ENCODE measurements at regions not wholly inside any gene's neighbourhood (a gene's known extent, or its start where the extent isn't known, plus 50 kb on each side); places are given as distances from the start of the nearest gene placed in this dataset.

- 69 to 84% methylated on average over 2 of the region's 2 CpGs for WGBS, 2 donors
- intact Hi-C loops (cut with DNase I) = no loop called here
- Histone ChIP-seq H3K9me3 (no peaks in the 10 kb centered on the region), H3K36me3 (replicated peaks in 1 of 2; ENCODE audit: insufficient read depth in 1 of 2, low read depth in 2 of 2) (no peaks in the 10 kb centered on the region), H3K27me3 (no peaks in the 10 kb centered on the region), H3K4me1 (no peaks in the 10 kb centered on the region), H3K4me3 (no peak overlapping the region), H3K27ac (no peak overlapping the region)
- DNase-seq = no peak
- ATAC-seq = no peak
- TF ChIP-seq POLR2A (IDR thresholded peaks at IDR 0.05) (no peak), CTCF (IDR thresholded peaks at IDR 0.05) (no peak)
Observed at GRCh38 chr12:65748332-65748731, 76.0 kb upstream of the HMGA2 start.

GRCh38 chr12:65754290-65754689, 70.0 kb upstream of the HMGA2 start:
- ATAC-seq = no peak
- H3K4me1 ChIP-seq = no peaks in the 10 kb centered on the region
- WGBS, 2 donors = 52 to 66% methylated on average over 2 of the region's 2 CpGs
- H3K36me3 ChIP-seq (replicated peaks in 1 of 2; ENCODE audit: insufficient read depth in 1 of 2, low read depth in 2 of 2) = no peaks in the 10 kb centered on the region
- DNase-seq = no peak
- intact Hi-C loops (cut with DNase I) = no loop called here
- no peaks in the 10 kb centered on the region for H3K9me3 ChIP-seq
- H3K27ac ChIP-seq = no peak overlapping the region
- no peak overlapping the region for H3K4me3 ChIP-seq
- TF ChIP-seq CTCF (IDR thresholded peaks at IDR 0.05) = no peak
- TF ChIP-seq POLR2A (IDR thresholded peaks at IDR 0.05) = no peak
- H3K27me3 ChIP-seq = no peaks in the 10 kb centered on the region

GRCh38 chr12:65754744-65755595, 69.3 kb upstream of the HMGA2 start:
- H3K27me3 ChIP-seq = no peaks in the 10 kb centered on the region
- intact Hi-C loops (cut with DNase I) = no loop called here
- DNase-seq (no peak), ATAC-seq (no peak)
- WGBS, 2 donors = 29 to 34% methylated on average over 6 to 8 of the region's 8 CpGs
- no peaks in the 10 kb centered on the region for H3K36me3 ChIP-seq (replicated peaks in 1 of 2; ENCODE audit: insufficient read depth in 1 of 2, low read depth in 2 of 2)
- H3K4me3 ChIP-seq = no peak overlapping the region
- no peak overlapping the region for H3K27ac ChIP-seq
- TF ChIP-seq POLR2A (IDR thresholded peaks at IDR 0.05) (no peak), CTCF (IDR thresholded peaks at IDR 0.05) (no peak)
- H3K4me1 ChIP-seq = no peaks in the 10 kb centered on the region
- no peaks in the 10 kb centered on the region for H3K9me3 ChIP-seq

- WGBS, 2 donors = 40 to 54% methylated on average over 4 of the region's 4 CpGs
- no peak for DNase-seq
- ATAC-seq = no peak
- Histone ChIP-seq H3K36me3 (replicated peaks in 1 of 2; ENCODE audit: insufficient read depth in 1 of 2, low read depth in 2 of 2) (no peaks in the 10 kb centered on the region), H3K27ac (no peak overlapping the region), H3K27me3 (no peaks in the 10 kb centered on the region), H3K4me3 (no peak overlapping the region), H3K4me1 (no peaks in the 10 kb centered on the region), H3K9me3 (no peaks in the 10 kb centered on the region)
- no peak for TF ChIP-seq POLR2A (IDR thresholded peaks at IDR 0.05)
- TF ChIP-seq CTCF (IDR thresholded peaks at IDR 0.05) = no peak
- intact Hi-C loops (cut with DNase I) = no loop called here
Observed at GRCh38 chr12:65755596-65755978, 68.7 kb upstream of the HMGA2 start.

GRCh38 chr12:65756267-65756666, 68.0 kb upstream of the HMGA2 start:
- 73 to 76% methylated on average over 5 of the region's 5 CpGs for WGBS, 2 donors
- Histone ChIP-seq H3K4me1 (no peaks in the 10 kb centered on the region), H3K27me3 (no peaks in the 10 kb centered on the region), H3K27ac (no peak overlapping the region), H3K4me3 (no peak overlapping the region), H3K9me3 (no peaks in the 10 kb centered on the region), H3K36me3 (replicated peaks in 1 of 2; ENCODE audit: insufficient read depth in 1 of 2, low read depth in 2 of 2) (no peaks in the 10 kb centered on the region)
- DNase-seq = no peak
- no peak for ATAC-seq
- TF ChIP-seq CTCF (IDR thresholded peaks at IDR 0.05) (no peak), POLR2A (IDR thresholded peaks at IDR 0.05) (no peak)
- intact Hi-C loops (cut with DNase I) = no loop called here

Measured in body of pancreas (tissue), 4 donors.